Mucosa of stomach (tissue), 1 donor: ENCODE measurements at regions not wholly inside any gene's neighbourhood (a gene's known extent, or its start where the extent isn't known, plus 50 kb on each side); places are given as distances from the start of the nearest gene placed in this dataset.
"Not testable (repeated sequence)": the region's sequence is repeated elsewhere in the genome, so short reads cannot be mapped to it uniquely, and the experiment has no call there.

Experiments used
- H3K27me3 ChIP-seq: one replicate; pipeline ENCODE4 v1.7.0; 2013; ENCODE audit warnings: mild to moderate bottlenecking, low read length; ENCODE audit not compliant: control insufficient read depth, insufficient read depth
- H3K36me3 ChIP-seq: one replicate; pipeline ENCODE4 v1.7.0; 2013; ENCODE audit warnings: low read length; ENCODE audit not compliant: control insufficient read depth, insufficient read depth
- H3K4me1 ChIP-seq: one replicate; pipeline ENCODE4 v1.7.0; 2013; ENCODE audit warnings: mild to moderate bottlenecking, low read length; ENCODE audit not compliant: control insufficient read depth, insufficient read depth
- H3K4me3 ChIP-seq: one replicate; pipeline ENCODE4 v1.7.0; 2013; ENCODE audit warnings: low read length
- H3K9ac ChIP-seq: one replicate; pipeline ENCODE4 v1.7.0; 2013; ENCODE audit warnings: mild to moderate bottlenecking, low read length, moderate library complexity
- H3K9me3 ChIP-seq: one replicate; pipeline ENCODE4 v1.7.0; 2013; ENCODE audit warnings: mild to moderate bottlenecking, low read length, moderate library complexity; ENCODE audit not compliant: control insufficient read depth
- donor health status: Pancreatic carcinoma.

DNA sequence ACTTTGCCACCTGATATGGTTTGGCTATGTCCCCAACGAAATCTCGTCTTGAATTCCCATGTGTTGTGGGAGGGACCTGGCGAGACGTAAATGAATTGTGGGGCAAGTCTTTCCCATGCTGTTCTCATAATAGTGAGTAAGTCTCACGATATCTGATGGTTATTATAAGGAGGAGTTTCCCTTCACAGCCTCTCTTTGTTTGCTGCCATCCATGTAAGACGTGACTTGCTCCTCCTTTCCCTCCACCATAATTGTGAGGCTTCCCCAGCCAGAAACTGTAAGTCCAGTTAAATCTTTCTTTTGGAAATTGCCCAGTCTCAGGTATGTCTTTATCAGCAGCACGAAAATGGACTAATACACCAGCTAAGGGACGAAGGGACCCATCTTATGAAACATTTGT lies 1303.3 kb downstream of the SUCLG1 start:
- no peak overlapping the region for H3K9ac ChIP-seq
- no peaks in the 10 kb centered on the region for H3K9me3 ChIP-seq
- H3K4me1 ChIP-seq: no peaks in the 10 kb centered on the region
- H3K4me3 ChIP-seq: no peak overlapping the region
- H3K36me3 ChIP-seq: no peaks in the 10 kb centered on the region
- H3K27me3 ChIP-seq: no peaks in the 10 kb centered on the region

- Histone ChIP-seq H3K4me3 (no peak overlapping the region), H3K4me1 (no peaks in the 10 kb centered on the region), H3K9me3 (no peaks in the 10 kb centered on the region), H3K27me3 (no peaks in the 10 kb centered on the region), H3K9ac (no peak overlapping the region), H3K36me3 (no peaks in the 10 kb centered on the region)
Measured at GRCh38 chr2:83143946-83144345, 1315.1 kb downstream of the SUCLG1 start.

GRCh38 chr2:83142934-83143333 lies 1316.1 kb downstream of the SUCLG1 start:
- no peaks in the 10 kb centered on the region for H3K27me3 ChIP-seq
- no peaks in the 10 kb centered on the region for H3K36me3 ChIP-seq
- no peak overlapping the region for H3K9ac ChIP-seq
- no peaks in the 10 kb centered on the region for H3K4me1 ChIP-seq
- no peaks in the 10 kb centered on the region for H3K9me3 ChIP-seq
- H3K4me3 ChIP-seq: no peak overlapping the region

DNA sequence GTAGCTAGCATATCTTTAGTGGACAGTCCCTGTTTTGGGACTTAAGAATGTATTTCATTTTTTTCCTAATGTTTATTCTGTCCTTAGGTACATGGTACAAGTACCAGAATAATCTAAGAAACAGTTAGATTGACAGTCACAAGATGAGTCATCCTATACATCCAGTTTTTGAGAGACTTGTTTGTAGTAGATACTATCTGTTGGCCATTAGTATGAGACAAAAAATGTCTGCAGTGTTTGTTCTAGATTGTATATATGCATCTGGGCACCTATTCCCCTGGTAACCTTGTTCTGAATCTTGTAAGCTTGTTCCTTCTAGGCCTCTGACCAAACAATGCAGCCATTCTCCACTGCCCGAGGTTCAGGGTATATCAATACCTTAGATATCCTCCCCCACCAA lies 1343.5 kb downstream of the SUCLG1 start:
- Histone ChIP-seq H3K9ac (no peak overlapping the region), H3K9me3 (no peaks in the 10 kb centered on the region), H3K27me3 (no peaks in the 10 kb centered on the region), H3K4me1 (no peaks in the 10 kb centered on the region), H3K36me3 (no peaks in the 10 kb centered on the region), H3K4me3 (no peak overlapping the region)

DNA sequence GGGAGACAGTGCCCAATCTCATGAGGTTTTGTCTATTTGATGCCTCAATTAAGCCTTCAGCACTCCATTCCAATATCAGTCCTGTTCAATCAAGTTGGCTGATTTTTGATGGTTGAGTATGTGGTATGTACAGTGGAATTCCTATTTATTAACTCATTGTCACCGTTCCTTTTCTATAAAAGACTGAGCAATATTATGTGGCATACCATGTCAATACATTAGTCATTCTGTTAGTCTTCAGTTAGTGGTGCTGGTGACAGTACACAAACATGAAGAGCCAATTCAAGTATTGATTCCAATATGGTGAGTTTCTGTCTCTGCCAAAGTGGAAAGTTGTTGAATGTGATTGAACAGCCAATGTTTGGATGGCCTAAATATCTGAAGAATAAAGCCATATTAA lies 1343.9 kb downstream of the SUCLG1 start:
- Histone ChIP-seq H3K9me3 (no peaks in the 10 kb centered on the region), H3K4me1 (no peaks in the 10 kb centered on the region), H3K4me3 (no peak overlapping the region), H3K36me3 (no peaks in the 10 kb centered on the region), H3K27me3 (no peaks in the 10 kb centered on the region), H3K9ac (no peak overlapping the region)

DNA sequence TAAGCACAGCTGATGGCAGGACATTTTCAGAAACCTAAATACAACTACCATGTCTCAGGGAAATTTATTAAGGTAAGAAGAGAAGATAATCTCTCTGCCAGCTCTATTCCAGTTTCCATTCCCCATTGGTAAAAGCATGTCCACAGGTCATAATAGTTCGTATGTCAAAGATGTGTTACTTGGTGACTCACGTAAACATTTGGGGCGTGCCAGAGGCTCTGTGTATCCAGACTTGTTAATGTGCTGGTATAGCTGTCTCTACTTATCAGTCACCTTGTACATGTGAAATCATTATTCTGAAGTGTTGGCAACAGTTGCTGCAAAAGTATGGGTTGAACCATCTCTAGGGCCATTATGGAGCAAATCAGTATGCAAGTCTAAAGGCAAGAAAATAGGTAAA lies 1345.1 kb downstream of the SUCLG1 start:
- no peaks in the 10 kb centered on the region for H3K36me3 ChIP-seq
- H3K27me3 ChIP-seq: no peaks in the 10 kb centered on the region
- H3K4me3 ChIP-seq: no peak overlapping the region
- no peak overlapping the region for H3K9ac ChIP-seq
- H3K4me1 ChIP-seq: no peaks in the 10 kb centered on the region
- no peaks in the 10 kb centered on the region for H3K9me3 ChIP-seq

DNA sequence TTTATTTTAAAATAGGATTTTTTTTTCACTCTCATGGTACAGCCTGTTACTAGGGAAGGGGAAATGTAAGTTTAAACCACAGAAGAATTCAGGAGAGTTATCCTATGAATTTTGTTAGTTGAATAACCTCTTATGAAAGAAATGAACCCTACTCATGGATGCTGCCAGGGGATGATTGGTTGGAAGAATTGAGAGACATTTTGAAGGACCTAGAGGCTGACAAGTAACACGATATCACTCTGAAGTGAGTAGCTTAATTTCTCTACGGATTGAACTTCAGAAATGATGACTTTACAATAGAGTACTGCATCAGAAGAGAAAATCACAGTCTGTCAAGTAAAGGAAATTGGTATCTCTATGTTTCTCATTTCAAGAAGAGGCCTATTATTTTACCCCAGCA lies 1346.2 kb downstream of the SUCLG1 start:
- Histone ChIP-seq H3K36me3 (no peaks in the 10 kb centered on the region), H3K4me1 (no peaks in the 10 kb centered on the region), H3K9me3 (no peaks in the 10 kb centered on the region), H3K9ac (no peak overlapping the region), H3K27me3 (no peaks in the 10 kb centered on the region), H3K4me3 (no peak overlapping the region)

- Histone ChIP-seq H3K9ac (no peak overlapping the region), H3K4me3 (no peak overlapping the region), H3K9me3 (no peaks in the 10 kb centered on the region), H3K36me3 (no peaks in the 10 kb centered on the region), H3K4me1 (no peaks in the 10 kb centered on the region), H3K27me3 (no peaks in the 10 kb centered on the region)
Measured at GRCh38 chr2:83109284-83109683, 1349.8 kb downstream of the SUCLG1 start.

GRCh38 chr2:83106853-83107252 lies 1352.2 kb downstream of the SUCLG1 start:
- no peak overlapping the region for H3K9ac ChIP-seq

GRCh38 chr2:83104202-83104601 lies 1354.9 kb downstream of the SUCLG1 start:
- no peak overlapping the region for H3K9ac ChIP-seq
- H3K9me3 ChIP-seq: no peaks in the 10 kb centered on the region
- no peaks in the 10 kb centered on the region for H3K36me3 ChIP-seq
- H3K4me3 ChIP-seq: no peak overlapping the region
- H3K27me3 ChIP-seq: no peaks in the 10 kb centered on the region
- no peaks in the 10 kb centered on the region for H3K4me1 ChIP-seq

More at GRCh38 chr2:83106853-83107252, 1352.2 kb downstream of the SUCLG1 start:
- H3K4me3 ChIP-seq: no peak overlapping the region
- H3K27me3 ChIP-seq: no peaks in the 10 kb centered on the region
- no peaks in the 10 kb centered on the region for H3K4me1 ChIP-seq
- no peaks in the 10 kb centered on the region for H3K9me3 ChIP-seq
- no peaks in the 10 kb centered on the region for H3K36me3 ChIP-seq

DNA sequence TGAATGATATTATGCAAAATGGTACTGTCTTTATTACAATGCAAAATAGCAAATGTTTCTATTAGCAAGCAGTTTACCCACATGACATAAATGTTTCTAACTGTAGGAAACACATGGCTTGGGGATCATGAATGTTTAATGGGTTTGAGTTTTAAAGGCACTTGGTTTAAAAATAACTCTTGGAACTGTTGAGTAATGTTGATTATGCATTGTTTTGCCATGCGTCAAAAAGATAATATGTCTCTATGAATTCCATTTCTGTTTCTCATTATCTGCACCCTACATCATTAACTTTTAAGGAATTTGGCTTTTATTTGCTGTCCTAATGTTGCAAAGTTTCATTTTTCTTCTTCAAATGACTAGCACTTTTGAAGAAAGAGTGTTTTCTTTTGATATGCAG lies 1355.5 kb downstream of the SUCLG1 start:
- H3K4me3 ChIP-seq: no peak overlapping the region
- H3K9me3 ChIP-seq: no peaks in the 10 kb centered on the region
- no peaks in the 10 kb centered on the region for H3K4me1 ChIP-seq
- no peak overlapping the region for H3K9ac ChIP-seq
- no peaks in the 10 kb centered on the region for H3K27me3 ChIP-seq
- H3K36me3 ChIP-seq: no peaks in the 10 kb centered on the region

DNA sequence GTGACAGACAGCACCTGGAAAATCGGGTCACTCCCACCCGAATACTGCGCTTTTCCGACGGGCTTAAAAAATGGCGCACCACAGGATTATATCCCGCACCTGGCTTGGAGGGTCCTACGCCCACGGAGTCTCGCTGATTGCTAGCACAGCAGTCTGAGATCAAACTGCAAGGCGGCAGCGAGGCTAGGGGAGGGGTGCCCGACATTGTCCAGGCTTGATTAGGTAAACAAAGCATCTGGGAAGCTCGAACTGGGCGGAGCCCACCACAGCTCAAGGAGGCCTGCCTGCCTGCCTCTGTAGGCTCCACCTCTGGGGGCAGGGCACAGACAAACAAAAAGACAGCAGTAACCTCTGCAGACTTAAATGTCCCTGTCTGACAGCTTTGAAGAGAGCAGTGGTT lies 1370.0 kb downstream of the SUCLG1 start:
- not testable (repeated sequence) for H3K4me1 ChIP-seq, H3K9ac ChIP-seq, H3K27me3 ChIP-seq, H3K36me3 ChIP-seq, H3K9me3 ChIP-seq, H3K4me3 ChIP-seq

DNA sequence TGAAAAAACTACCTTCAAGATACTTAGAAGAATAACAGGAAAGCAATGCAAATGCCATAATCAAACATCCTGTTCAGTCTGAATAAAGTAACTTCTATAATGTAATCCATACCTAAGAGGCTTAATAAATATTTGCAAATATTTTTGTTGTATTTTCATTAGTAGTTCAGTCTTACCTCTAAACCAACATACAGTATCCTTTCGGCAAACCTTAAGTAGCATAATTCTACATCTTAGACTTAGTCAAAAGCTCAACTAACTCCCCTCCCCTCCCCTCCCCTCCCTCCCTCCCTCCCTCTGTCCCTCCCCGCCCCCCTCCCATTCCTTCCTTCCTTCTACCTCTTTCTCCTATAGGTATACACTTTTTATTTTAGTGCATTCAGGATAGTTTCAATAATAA lies 1373.2 kb downstream of the SUCLG1 start:
- Histone ChIP-seq H3K27me3 (no peaks in the 10 kb centered on the region), H3K4me1 (no peaks in the 10 kb centered on the region), H3K4me3 (no peak overlapping the region), H3K9me3 (no peaks in the 10 kb centered on the region), H3K36me3 (no peaks in the 10 kb centered on the region), H3K9ac (no peak overlapping the region)
